ENCODE measurements at regions not wholly inside any gene's neighbourhood (a gene's known extent, or its start where the extent isn't known, plus 50 kb on each side); places are given as distances from the start of the nearest gene placed in this dataset.
A peak's percentile ranks its signal among the peaks of the same experiment; 100 is the strongest.

DNA sequence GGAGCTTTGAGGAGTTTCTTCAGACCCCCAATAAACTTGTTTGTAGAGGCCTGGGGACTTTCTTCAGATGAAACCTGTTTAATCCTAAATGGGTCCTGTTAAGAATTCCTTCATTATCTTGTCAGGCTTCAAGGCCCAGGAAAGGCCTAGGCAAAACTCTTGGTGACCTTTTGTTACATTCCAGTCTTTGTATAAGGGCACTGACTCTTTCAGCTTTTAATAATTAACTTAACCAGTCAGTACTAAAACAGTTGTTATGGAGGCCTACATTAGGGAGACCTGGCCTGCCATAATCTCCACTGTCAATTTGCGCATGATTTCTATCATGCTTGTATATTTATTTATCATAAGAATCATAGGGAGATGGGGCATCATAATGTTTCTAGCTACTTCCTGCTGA, 110.2 kb downstream of the FCRL5 start:
- H3K27ac Mint-ChIP-seq, result no peak overlapping the region
- no peaks in the 10 kb centered on the region for H3K4me1 Mint-ChIP-seq (ENCODE audit: low read depth)
- no peaks in the 10 kb centered on the region for H3K27me3 Mint-ChIP-seq (ENCODE audit: insufficient read depth)
- H3K36me3 Mint-ChIP-seq (ENCODE audit: low read depth), result no peaks in the 10 kb centered on the region
- no peaks in the 10 kb centered on the region for H3K9me3 Mint-ChIP-seq
- TF ChIP-seq, protein P1, sequence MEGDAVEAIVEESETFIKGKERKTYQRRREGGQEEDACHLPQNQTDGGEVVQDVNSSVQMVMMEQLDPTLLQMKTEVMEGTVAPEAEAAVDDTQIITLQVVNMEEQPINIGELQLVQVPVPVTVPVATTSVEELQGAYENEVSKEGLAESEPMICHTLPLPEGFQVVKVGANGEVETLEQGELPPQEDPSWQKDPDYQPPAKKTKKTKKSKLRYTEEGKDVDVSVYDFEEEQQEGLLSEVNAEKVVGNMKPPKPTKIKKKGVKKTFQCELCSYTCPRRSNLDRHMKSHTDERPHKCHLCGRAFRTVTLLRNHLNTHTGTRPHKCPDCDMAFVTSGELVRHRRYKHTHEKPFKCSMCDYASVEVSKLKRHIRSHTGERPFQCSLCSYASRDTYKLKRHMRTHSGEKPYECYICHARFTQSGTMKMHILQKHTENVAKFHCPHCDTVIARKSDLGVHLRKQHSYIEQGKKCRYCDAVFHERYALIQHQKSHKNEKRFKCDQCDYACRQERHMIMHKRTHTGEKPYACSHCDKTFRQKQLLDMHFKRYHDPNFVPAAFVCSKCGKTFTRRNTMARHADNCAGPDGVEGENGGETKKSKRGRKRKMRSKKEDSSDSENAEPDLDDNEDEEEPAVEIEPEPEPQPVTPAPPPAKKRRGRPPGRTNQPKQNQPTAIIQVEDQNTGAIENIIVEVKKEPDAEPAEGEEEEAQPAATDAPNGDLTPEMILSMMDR (IDR thresholded peaks at IDR 0.05), result no peak
- DNase-seq, result no peak
- H3K4me3 Mint-ChIP-seq, result no peak overlapping the region

DNA sequence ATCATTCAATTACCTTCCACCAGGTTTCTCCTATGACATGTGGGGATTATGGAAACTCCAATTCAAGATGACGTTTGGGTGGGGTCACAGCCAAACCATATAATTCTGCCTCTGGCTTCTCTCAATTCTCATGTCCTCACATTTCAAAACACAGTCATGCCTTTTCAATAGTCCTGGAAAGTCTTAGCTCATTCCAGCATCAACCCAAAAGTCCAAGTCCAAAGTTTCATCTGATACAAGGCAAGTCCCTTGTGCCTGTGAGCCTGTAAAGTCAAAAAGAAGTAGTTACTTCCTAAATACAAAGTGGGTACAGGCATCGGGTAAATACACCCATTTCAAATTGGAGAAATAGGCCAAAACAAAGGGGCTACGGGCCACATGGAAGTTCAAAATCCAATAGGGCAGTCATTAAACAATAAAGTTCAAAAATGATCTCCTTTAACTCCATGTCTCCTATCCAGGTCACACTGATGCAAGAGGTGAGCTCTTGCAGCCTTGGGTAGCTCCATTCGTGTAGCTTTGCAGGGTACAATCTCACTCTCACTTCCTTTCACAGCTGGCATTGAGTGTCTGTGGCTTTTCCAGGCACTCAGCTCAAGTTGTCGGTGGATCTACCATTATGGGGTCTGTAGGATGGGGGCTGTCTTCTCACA, 112.9 kb downstream of the FCRL5 start:
- H3K36me3 Mint-ChIP-seq (ENCODE audit: low read depth), result no peaks in the 10 kb centered on the region
- H3K9me3 Mint-ChIP-seq, result no peaks in the 10 kb centered on the region
- DNase-seq, result no peak
- H3K4me1 Mint-ChIP-seq (ENCODE audit: low read depth), result no peaks in the 10 kb centered on the region
- TF ChIP-seq, protein P1 (IDR thresholded peaks at IDR 0.05), result no peak
- peaks cover 2% of the 10 kb centered on the region for H3K27me3 Mint-ChIP-seq (ENCODE audit: insufficient read depth)
- H3K4me3 Mint-ChIP-seq, result no peak overlapping the region
- H3K27ac Mint-ChIP-seq, result no peak overlapping the region

DNA sequence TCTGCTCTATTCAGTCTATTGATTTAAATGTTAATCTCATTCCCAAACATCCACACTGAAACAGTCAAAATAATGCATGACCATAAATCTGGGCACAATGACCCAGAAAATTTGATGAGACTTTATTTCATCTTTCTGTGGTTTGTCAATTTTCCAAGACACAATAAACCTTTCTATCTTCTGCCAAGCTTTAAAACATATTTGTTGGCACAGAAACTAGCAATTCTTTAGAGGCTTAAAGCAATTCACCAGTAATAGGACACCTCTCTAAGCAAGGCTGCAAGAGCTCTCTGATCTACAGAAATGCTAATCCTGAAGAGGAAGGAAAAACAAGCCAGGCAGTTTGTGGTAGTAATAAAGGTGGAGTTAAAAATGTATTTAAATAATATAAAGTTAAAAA, 113.7 kb downstream of the FCRL5 start:
- Mint-ChIP-seq H3K27me3 (ENCODE audit: insufficient read depth) (peaks cover 3% of the 10 kb centered on the region), H3K27ac (no peak overlapping the region), H3K36me3 (ENCODE audit: low read depth) (no peaks in the 10 kb centered on the region), H3K4me1 (ENCODE audit: low read depth) (no peaks in the 10 kb centered on the region), H3K4me3 (no peak overlapping the region), H3K9me3 (no peaks in the 10 kb centered on the region)
- TF ChIP-seq, protein P1 (IDR thresholded peaks at IDR 0.05), result no peak
- DNase-seq, result no peak

DNA sequence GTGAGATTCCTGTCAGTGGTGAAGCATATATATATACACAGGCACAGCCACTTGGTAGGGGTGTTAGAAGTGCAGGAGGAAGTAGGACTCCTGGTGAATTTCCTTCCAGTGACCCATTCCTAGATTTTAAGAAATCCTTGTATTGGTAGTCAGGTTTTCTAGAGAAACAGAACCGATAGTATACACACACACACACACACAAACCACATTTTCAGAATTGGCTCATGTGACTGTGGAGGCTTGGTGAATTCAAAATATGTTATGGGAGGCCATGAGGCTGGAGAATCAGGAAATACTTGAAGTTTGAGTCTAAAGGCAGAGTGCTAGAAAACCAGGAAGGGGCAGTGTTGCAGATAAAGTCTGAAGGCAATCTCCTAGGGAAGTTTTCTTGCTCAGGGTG, 114.2 kb downstream of the FCRL5 start:
- TF ChIP-seq, protein P1 (IDR thresholded peaks at IDR 0.05), result no peak
- Mint-ChIP-seq H3K4me3 (no peak overlapping the region), H3K9me3 (no peaks in the 10 kb centered on the region), H3K4me1 (ENCODE audit: low read depth) (no peaks in the 10 kb centered on the region), H3K36me3 (ENCODE audit: low read depth) (no peaks in the 10 kb centered on the region), H3K27ac (no peak overlapping the region), H3K27me3 (ENCODE audit: insufficient read depth) (peaks cover 3% of the 10 kb centered on the region)
- no peak for DNase-seq

DNA sequence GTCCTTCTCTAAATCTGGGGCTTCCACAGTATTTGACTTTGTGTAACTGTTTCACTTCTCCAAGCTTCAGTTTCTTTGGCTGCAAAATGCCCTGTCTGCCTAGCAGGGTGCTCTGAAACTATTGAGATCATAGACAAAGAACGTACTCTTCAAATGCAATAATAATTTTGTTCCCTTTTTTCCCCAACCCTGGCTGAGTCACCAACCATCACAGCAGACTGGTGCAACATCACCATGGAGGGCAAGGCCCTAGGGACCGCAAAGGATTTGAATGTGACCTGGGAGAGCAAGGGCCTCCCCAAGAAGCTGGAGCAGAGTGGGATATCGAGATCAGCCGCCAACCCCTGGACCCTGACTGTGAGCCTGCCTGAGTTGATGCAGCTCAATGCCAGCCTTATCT, 115.0 kb downstream of the FCRL5 start:
- H3K9me3 Mint-ChIP-seq, result no peaks in the 10 kb centered on the region
- TF ChIP-seq, protein P1 (IDR thresholded peaks at IDR 0.05), result no peak
- no peak overlapping the region for H3K27ac Mint-ChIP-seq
- DNase-seq, result no peak
- peaks cover 3% of the 10 kb centered on the region for H3K27me3 Mint-ChIP-seq (ENCODE audit: insufficient read depth)
- H3K4me1 Mint-ChIP-seq (ENCODE audit: low read depth), result no peaks in the 10 kb centered on the region
- no peak overlapping the region for H3K4me3 Mint-ChIP-seq
- H3K36me3 Mint-ChIP-seq (ENCODE audit: low read depth), result no peaks in the 10 kb centered on the region

DNA sequence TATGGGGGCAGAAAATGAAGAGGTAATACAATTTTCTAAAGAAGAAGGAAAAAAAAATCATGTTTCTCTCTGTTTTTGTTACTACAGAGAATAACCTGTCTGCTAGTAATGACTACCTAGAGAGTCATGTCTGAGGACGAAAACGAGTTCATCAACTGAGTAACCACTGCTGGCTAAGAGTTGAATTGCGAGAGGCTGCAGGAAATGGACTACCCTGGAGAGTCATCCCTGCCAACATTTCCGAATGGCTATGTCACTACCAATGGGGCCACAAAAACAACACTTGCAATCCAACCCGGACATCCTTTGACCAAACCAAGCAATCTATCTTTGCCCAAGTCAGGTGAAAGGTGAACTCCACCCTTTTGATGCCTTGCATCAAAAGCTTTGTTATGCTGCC, 120.6 kb downstream of the FCRL5 start:
- peak; percentile 12 for DNase-seq
- Mint-ChIP-seq H3K9me3 (no peaks in the 10 kb centered on the region), H3K4me1 (ENCODE audit: low read depth) (no peaks in the 10 kb centered on the region), H3K36me3 (ENCODE audit: low read depth) (no peaks in the 10 kb centered on the region), H3K27ac (no peak overlapping the region), H3K4me3 (no peak overlapping the region), H3K27me3 (ENCODE audit: insufficient read depth) (peaks cover 6% of the 10 kb centered on the region)
- TF ChIP-seq, protein P1 (IDR thresholded peaks at IDR 0.05), result no peak

Measured in HFFc6 (cell line).